ENCODE measurements at regions not wholly inside any gene's neighbourhood (a gene's known extent, or its start where the extent isn't known, plus 50 kb on each side); places are given as distances from the start of the nearest gene placed in this dataset.

- DNase-seq = no peak
Measured at GRCh38 chr15:38894243-38894948, 329.8 kb upstream of the RASGRP1 start.

GRCh38 chr15:38895326-38896255 is 331.0 kb upstream of the RASGRP1 start:
- DNase-seq = no peak

GRCh38 chr15:38896647-38897046 is 332.0 kb upstream of the RASGRP1 start:
- no peak for DNase-seq

GRCh38 chr15:38897551-38897950 is 332.9 kb upstream of the RASGRP1 start:
- DNase-seq = no peak

- DNase-seq = no peak
Measured at GRCh38 chr15:38898236-38898635, 333.6 kb upstream of the RASGRP1 start.

GRCh38 chr15:38899300-38899699 is 334.7 kb upstream of the RASGRP1 start:
- DNase-seq = no peak

GRCh38 chr15:38904298-38904697 is 339.7 kb upstream of the RASGRP1 start:
- no peak for DNase-seq

GRCh38 chr15:38905632-38906031 is 341.0 kb upstream of the RASGRP1 start:
- DNase-seq = no peak

- DNase-seq = no peak
Measured at GRCh38 chr15:38920966-38921365, 356.4 kb upstream of the RASGRP1 start.

GRCh38 chr15:38921471-38921870 is 356.9 kb upstream of the RASGRP1 start:
- DNase-seq = no peak

GRCh38 chr15:38928431-38928830 is 363.8 kb upstream of the RASGRP1 start:
- DNase-seq = no peak

GRCh38 chr15:38930851-38931572 is 366.4 kb upstream of the RASGRP1 start:
- DNase-seq = no peak

- DNase-seq = no peak
Measured at GRCh38 chr15:38941399-38941953, 376.9 kb upstream of the RASGRP1 start.

GRCh38 chr15:38944536-38944935 is 379.9 kb upstream of the RASGRP1 start:
- DNase-seq = no peak

- DNase-seq = no peak
Measured at GRCh38 chr15:38945551-38946298, 381.1 kb upstream of the RASGRP1 start.

- DNase-seq = no peak
Measured at GRCh38 chr15:38954090-38954489, 389.5 kb upstream of the RASGRP1 start.

- no peak for DNase-seq
Measured at GRCh38 chr15:38961456-38961855, 396.8 kb upstream of the RASGRP1 start.

GRCh38 chr15:38961931-38962330 is 397.3 kb upstream of the RASGRP1 start:
- no peak for DNase-seq

- no peak for DNase-seq
Measured at GRCh38 chr15:38972831-38973230, 408.2 kb upstream of the RASGRP1 start.

- no peak for DNase-seq
Measured at GRCh38 chr15:38975282-38975990, 410.8 kb upstream of the RASGRP1 start.

GRCh38 chr15:38991126-38991525 is 426.5 kb upstream of the RASGRP1 start:
- DNase-seq = peak; percentile 1

GRCh38 chr15:38991701-38992100 is 427.1 kb upstream of the RASGRP1 start:
- no peak for DNase-seq

Measured in inflammatory macrophage treated with lipopolysaccharide for 4 hours (primary cell).